Caco-2 (cell line): ENCODE measurements at regions not wholly inside any gene's neighbourhood (a gene's known extent, or its start where the extent isn't known, plus 50 kb on each side); places are given as distances from the start of the nearest gene placed in this dataset.

Experiments used
- BruUV-seq: library from RNA; stranded (reverse); fragments of 400-500 nt; replicated peaks from 2 replicates; lab custom pipeline; 2021; lab: Mats Ljungman, UMichigan
- CTCF ChIA-PET: fragments of 300-600 bp; sonication (Branson Sonifier 250); formaldehyde crosslinking; loops from one replicate; lab custom pipeline; 2022; ENCODE audit warnings: antibody characterized with exemption; lab: Charles Lee
- POLR2A ChIA-PET: fragments of 300-600 bp; sonication (Branson Sonifier 250); formaldehyde crosslinking; loops from one replicate; lab custom pipeline; 2022; ENCODE audit warnings: antibody characterized with exemption; lab: Charles Lee
- DNase-seq, 2 experiments: peaks; one replicate each; pipeline versions ENCODE4 v3.0.0 to v3.0.0-alpha.2; 2020 to 2022
- H3K27me3 ChIP-seq: replicated peaks from 2 replicates; pipeline ENCODE4 v1.6.0; 2011; ENCODE audit warnings: low read length; ENCODE audit not compliant: control insufficient read depth, insufficient read depth
- H3K36me3 ChIP-seq: 2 replicates; pipeline ENCODE4 v1.5.1; 2011; ENCODE audit warnings: low read length; ENCODE audit not compliant: control insufficient read depth, insufficient read depth
- H3K4me1 ChIP-seq: fragments of 250-450 bp; sonication (Bioruptor Pico); 2 replicates; pipeline ENCODE4 v1.5.1; 2020; ENCODE audit warnings: mild to moderate bottlenecking
- H3K4me3 ChIP-seq: 2 replicates; pipeline ENCODE4 v1.5.1; 2011; ENCODE audit warnings: low read depth, mild to moderate bottlenecking, control low read depth, low read length
- H3K9me3 ChIP-seq: fragments of 250-450 bp; sonication (Bioruptor Pico); 2 replicates; pipeline ENCODE4 v1.5.1; 2020; ENCODE audit warnings: mild to moderate bottlenecking, moderate library complexity
- H3K27ac Mint-ChIP-seq: one replicate; pipeline ENCODE4 v1.8.0; 2022; ENCODE audit warnings: mixed read lengths; ENCODE audit not compliant: unreplicated experiment
- H3K27me3 Mint-ChIP-seq: one replicate; pipeline ENCODE4 v1.8.0; 2022; ENCODE audit warnings: mixed read lengths; ENCODE audit not compliant: insufficient read depth, unreplicated experiment
- H3K36me3 Mint-ChIP-seq: one replicate; pipeline ENCODE4 v1.8.0; 2022; ENCODE audit warnings: mild to moderate bottlenecking, mixed read lengths; ENCODE audit not compliant: insufficient read depth, unreplicated experiment
- H3K4me1 Mint-ChIP-seq: one replicate; pipeline ENCODE4 v1.8.0; 2022; ENCODE audit warnings: low read depth, mixed read lengths; ENCODE audit not compliant: unreplicated experiment
- H3K4me3 Mint-ChIP-seq: one replicate; pipeline ENCODE4 v1.8.0; 2022; ENCODE audit warnings: mild to moderate bottlenecking, moderate library complexity, mixed read lengths; ENCODE audit not compliant: unreplicated experiment
- H3K9me3 Mint-ChIP-seq: one replicate; pipeline ENCODE4 v1.8.0; 2022; ENCODE audit warnings: mixed read lengths; ENCODE audit not compliant: unreplicated experiment
- CTCF ChIP-seq, 2 experiments: fragments of 200-600 bp in 1 of 2; IDR thresholded peaks; 1 replicate in 1 of 2; 2 replicates in 1 of 2; pipeline versions ENCODE4 v1.5.1 to v1.8.0; 2011 to 2022; ENCODE audit warnings: antibody characterized with exemption in 1 of 2, control low read depth in 1 of 2, inconsistent platforms in 1 of 2, low read depth in 1 of 2, low read length in 1 of 2, mild to moderate bottlenecking in 1 of 2, moderate library complexity in 1 of 2; ENCODE audit not compliant: insufficient read depth in 1 of 2, severe bottlenecking in 1 of 2, unreplicated experiment in 1 of 2
- intact Hi-C: fragments of 100-400 bp; cut with micrococcal nuclease; formaldehyde crosslinking; loops from one replicate; pipeline ENCODE4 v1.10.0; 2022; ENCODE audit not compliant: unreplicated experiment

GRCh38 chr1:10958614-10959013, 53.8 kb upstream of the TARDBP start:
- no peak for DNase-seq
- peaks cover 6% of the 10 kb centered on the region for H3K36me3 Mint-ChIP-seq
- POLR2A ChIA-PET: no interaction called here
- CTCF ChIA-PET: no interaction called here
- H3K4me1 Mint-ChIP-seq: no peaks in the 10 kb centered on the region
- no peaks in the 10 kb centered on the region for H3K27me3 ChIP-seq
- no peaks in the 10 kb centered on the region for H3K27me3 Mint-ChIP-seq
- no peak for TF ChIP-seq CTCF (IDR thresholded peaks at IDR 0.05; ENCODE audit: insufficient read depth in 1 of 2, low read depth in 1 of 2, low read length in 1 of 2, severe bottlenecking in 1 of 2, unreplicated experiment in 1 of 2)
- H3K4me3 ChIP-seq: no peak overlapping the region
- no peaks in the 10 kb centered on the region for H3K4me1 ChIP-seq
- no peak overlapping the region for H3K4me3 Mint-ChIP-seq
- H3K9me3 ChIP-seq: no peaks in the 10 kb centered on the region
- intact Hi-C loops: no loop called here
- no peaks in the 10 kb centered on the region for H3K36me3 ChIP-seq
- no TSS peak for BruUV-seq
- H3K27ac Mint-ChIP-seq: no peak overlapping the region
- no peaks in the 10 kb centered on the region for H3K9me3 Mint-ChIP-seq

- H3K9me3 ChIP-seq: no peaks in the 10 kb centered on the region
- no peak overlapping the region for H3K4me3 ChIP-seq
- Mint-ChIP-seq H3K4me1 (no peaks in the 10 kb centered on the region), H3K9me3 (no peaks in the 10 kb centered on the region), H3K27ac (no peak overlapping the region), H3K36me3 (peaks cover 6% of the 10 kb centered on the region), H3K4me3 (no peak overlapping the region), H3K27me3 (no peaks in the 10 kb centered on the region)
- peak; percentile 82 to 86 for DNase-seq
- intact Hi-C loops: loop anchor here (1.0 kb wide), 1 partner anchor 16 kb away; no protein-coding TSS in a partner anchor
- H3K4me1 ChIP-seq: no peaks in the 10 kb centered on the region
- CTCF ChIA-PET: interaction anchor here (0.6 kb wide), 1 partner anchor 25 kb away, joined by 3 read pairs; no protein-coding TSS in a partner anchor
- POLR2A ChIA-PET: no interaction called here
- no peaks in the 10 kb centered on the region for H3K36me3 ChIP-seq
- BruUV-seq: no TSS peak
- TF ChIP-seq CTCF (IDR thresholded peaks at IDR 0.05; ENCODE audit: insufficient read depth in 1 of 2, low read depth in 1 of 2, low read length in 1 of 2, severe bottlenecking in 1 of 2, unreplicated experiment in 1 of 2): peak; percentile 80 to 91
- H3K27me3 ChIP-seq: no peaks in the 10 kb centered on the region
Observed at GRCh38 chr1:10960411-10961299, 51.8 kb upstream of the TARDBP start.

GRCh38 chr1:10961300-10961833, 51.1 kb upstream of the TARDBP start:
- H3K36me3 Mint-ChIP-seq: peaks cover 6% of the 10 kb centered on the region
- Histone ChIP-seq H3K4me3 (no peak overlapping the region), H3K4me1 (no peaks in the 10 kb centered on the region), H3K9me3 (no peaks in the 10 kb centered on the region), H3K36me3 (no peaks in the 10 kb centered on the region), H3K27me3 (no peaks in the 10 kb centered on the region)
- H3K9me3 Mint-ChIP-seq: no peaks in the 10 kb centered on the region
- no peaks in the 10 kb centered on the region for H3K27me3 Mint-ChIP-seq
- ChIA-PET POLR2A (no interaction called here), CTCF (interaction anchor here (0.6 kb wide), 1 partner anchor 113 kb away, joined by 3 read pairs; no protein-coding TSS in a partner anchor)
- H3K4me1 Mint-ChIP-seq: no peaks in the 10 kb centered on the region
- TF ChIP-seq CTCF (IDR thresholded peaks at IDR 0.05; ENCODE audit: insufficient read depth in 1 of 2, low read depth in 1 of 2, low read length in 1 of 2, severe bottlenecking in 1 of 2, unreplicated experiment in 1 of 2): peak in 1 of 2 experiments; percentile 2
- intact Hi-C loops: loop anchor here (1.0 kb wide), 1 partner anchor 17 kb away; no protein-coding TSS in a partner anchor
- no peak overlapping the region for H3K4me3 Mint-ChIP-seq
- H3K27ac Mint-ChIP-seq: no peak overlapping the region
- BruUV-seq: no TSS peak
- no peak for DNase-seq
